PC-3 (cell line): ENCODE measurements at regions not wholly inside any gene's neighbourhood (a gene's known extent, or its start where the extent isn't known, plus 50 kb on each side); places are given as distances from the start of the nearest gene placed in this dataset.

Source experiments
- EZH2 ChIP-seq: fragments of 300-600 bp; sonication (generic); IDR thresholded peaks from one replicate; pipeline ENCODE4 v1.6.1; 2017; ENCODE audit warnings: antibody characterized with exemption, mild to moderate bottlenecking, low read length; ENCODE audit not compliant: unreplicated experiment
- TF ChIP-seq, protein P1 (sequence below): fragments of 300-600 bp; sonication (generic); conservative IDR thresholded peaks from 2 replicates; pipeline ENCODE4 v1.5.1; 2017; ENCODE audit warnings: antibody characterized with exemption, low read depth, mild to moderate bottlenecking, low read length

DNA sequence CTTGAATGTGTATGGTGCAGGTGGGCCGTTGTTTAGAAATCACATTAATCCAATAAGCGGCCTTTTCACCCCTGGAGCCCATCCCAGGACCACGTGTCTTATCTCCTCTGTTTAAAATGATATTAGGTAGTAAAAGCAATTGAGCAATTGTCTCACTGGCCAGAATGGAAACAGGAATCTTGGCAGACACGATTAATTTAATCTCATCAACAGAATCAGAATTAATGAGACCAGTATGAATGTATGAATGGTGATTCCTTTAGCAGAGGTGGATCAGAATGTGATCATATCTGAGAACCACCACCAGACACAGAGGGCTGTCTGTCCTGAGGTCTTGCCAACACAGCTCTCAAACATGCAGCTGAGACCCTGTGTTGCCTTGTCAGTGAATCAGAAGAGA, 1591.4 kb downstream of the REEP3 start:
- TF ChIP-seq, protein P1, sequence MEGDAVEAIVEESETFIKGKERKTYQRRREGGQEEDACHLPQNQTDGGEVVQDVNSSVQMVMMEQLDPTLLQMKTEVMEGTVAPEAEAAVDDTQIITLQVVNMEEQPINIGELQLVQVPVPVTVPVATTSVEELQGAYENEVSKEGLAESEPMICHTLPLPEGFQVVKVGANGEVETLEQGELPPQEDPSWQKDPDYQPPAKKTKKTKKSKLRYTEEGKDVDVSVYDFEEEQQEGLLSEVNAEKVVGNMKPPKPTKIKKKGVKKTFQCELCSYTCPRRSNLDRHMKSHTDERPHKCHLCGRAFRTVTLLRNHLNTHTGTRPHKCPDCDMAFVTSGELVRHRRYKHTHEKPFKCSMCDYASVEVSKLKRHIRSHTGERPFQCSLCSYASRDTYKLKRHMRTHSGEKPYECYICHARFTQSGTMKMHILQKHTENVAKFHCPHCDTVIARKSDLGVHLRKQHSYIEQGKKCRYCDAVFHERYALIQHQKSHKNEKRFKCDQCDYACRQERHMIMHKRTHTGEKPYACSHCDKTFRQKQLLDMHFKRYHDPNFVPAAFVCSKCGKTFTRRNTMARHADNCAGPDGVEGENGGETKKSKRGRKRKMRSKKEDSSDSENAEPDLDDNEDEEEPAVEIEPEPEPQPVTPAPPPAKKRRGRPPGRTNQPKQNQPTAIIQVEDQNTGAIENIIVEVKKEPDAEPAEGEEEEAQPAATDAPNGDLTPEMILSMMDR: no peak
- no peak for TF ChIP-seq EZH2
